HCT116 (cell line): ENCODE measurements at regions not wholly inside any gene's neighbourhood (a gene's known extent, or its start where the extent isn't known, plus 50 kb on each side); places are given as distances from the start of the nearest gene placed in this dataset.

Experiments
- ATF3 ChIP-seq: IDR thresholded peaks from 2 replicates; pipeline ENCODE4 v1.6.1; 2012
- CTCF ChIP-seq, 3 experiments: fragments of 200-600 bp in 1 of 3; sonication (generic) in 1 of 3; IDR thresholded peaks in 2 of 3; conservative IDR thresholded peaks in 1 of 3; 2 replicates each; pipeline ENCODE4 v1.5.1; 2012 to 2017; ENCODE audit warnings: low read depth in 2 of 3, low read length in 2 of 3, antibody characterized with exemption in 1 of 3, borderline replicate concordance in 1 of 3, control low read depth in 1 of 3, mild to moderate bottlenecking in 1 of 3, mixed read lengths in 1 of 3, mixed run types in 1 of 3, moderate library complexity in 1 of 3; ENCODE audit not compliant: insufficient read depth in 1 of 3
- EZH2 ChIP-seq: fragments of 200-600 bp; sonication (generic); IDR thresholded peaks from 2 replicates; pipeline ENCODE4 v1.6.1; 2017; ENCODE audit warnings: antibody characterized with exemption, mixed run types
- EZH2phosphoT487 ChIP-seq: fragments of 200-600 bp; IDR thresholded peaks from 2 replicates; pipeline ENCODE4 v1.6.1; 2018; ENCODE audit warnings: antibody characterized with exemption, borderline replicate concordance
- JUND ChIP-seq: IDR thresholded peaks from 2 replicates; pipeline ENCODE4 v1.6.1; 2012
- POLR2A ChIP-seq: IDR thresholded peaks from 2 replicates; pipeline ENCODE4 v1.7.0; 2011; ENCODE audit warnings: borderline replicate concordance; ENCODE audit not compliant: insufficient read depth, insufficient read length; ENCODE audit errors: extremely low read depth
- POLR2AphosphoS5 ChIP-seq: IDR thresholded peaks from 2 replicates; pipeline ENCODE4 v1.6.1; 2011; ENCODE audit warnings: mild to moderate bottlenecking, low read depth, low read length, moderate library complexity
- RAD21 ChIP-seq: IDR thresholded peaks from 2 replicates; pipeline ENCODE4 v1.6.1; 2012; ENCODE audit warnings: low read depth, mild to moderate bottlenecking
- REST ChIP-seq: IDR thresholded peaks from 2 replicates; pipeline ENCODE4 v1.6.1; 2012; ENCODE audit warnings: low read depth
- SIN3A ChIP-seq: IDR thresholded peaks from 2 replicates; pipeline ENCODE4 v1.6.1; 2012; ENCODE audit warnings: low read depth
- SRF ChIP-seq: IDR thresholded peaks from 2 replicates; pipeline ENCODE4 v1.6.1; 2012; ENCODE audit warnings: low read depth
- YY1 ChIP-seq: IDR thresholded peaks from 2 replicates; pipeline ENCODE4 v1.6.1; 2011; ENCODE audit warnings: low read length, low read depth, moderate library complexity, mild to moderate bottlenecking; ENCODE audit not compliant: insufficient replicate concordance; ENCODE audit errors: extremely low read depth
- ZBTB33 ChIP-seq: IDR thresholded peaks from 2 replicates; pipeline ENCODE4 v1.6.1; 2011; ENCODE audit warnings: mild to moderate bottlenecking, low read length, moderate library complexity; ENCODE audit not compliant: insufficient replicate concordance; ENCODE audit errors: extremely low read depth
- ZNF274 ChIP-seq: fragments of 200-500 bp; sonication (Bioruptor generic); IDR thresholded peaks from 2 replicates; pipeline ENCODE4 v1.6.1; 2014; ENCODE audit warnings: mild to moderate bottlenecking, low read depth, low read length, inconsistent platforms

GRCh38 chr5:124831687-124832240, 85.3 kb upstream of the ZNF608 start:
- TF ChIP-seq EZH2: no peak
- TF ChIP-seq RAD21: no peak
- no peak for TF ChIP-seq ZBTB33
- TF ChIP-seq CTCF (IDR thresholded peaks at IDR 0.05 in 2 of 3, conservative IDR thresholded peaks at IDR 0.05 in 1 of 3; ENCODE audit: borderline replicate concordance in 1 of 3, insufficient read depth in 1 of 3, low read depth in 2 of 3, low read length in 2 of 3): no peak
- TF ChIP-seq ATF3: no peak
- TF ChIP-seq POLR2A: no peak
- TF ChIP-seq EZH2phosphoT487: no peak
- no peak for TF ChIP-seq REST
- no peak for TF ChIP-seq ZNF274
- no peak for TF ChIP-seq YY1
- no peak for TF ChIP-seq POLR2AphosphoS5
- TF ChIP-seq JUND: no peak
- TF ChIP-seq SIN3A: no peak
- TF ChIP-seq SRF: no peak
